ENCODE measurements at regions not wholly inside any gene's neighbourhood (a gene's known extent, or its start where the extent isn't known, plus 50 kb on each side); places are given as distances from the start of the nearest gene placed in this dataset.

DNA sequence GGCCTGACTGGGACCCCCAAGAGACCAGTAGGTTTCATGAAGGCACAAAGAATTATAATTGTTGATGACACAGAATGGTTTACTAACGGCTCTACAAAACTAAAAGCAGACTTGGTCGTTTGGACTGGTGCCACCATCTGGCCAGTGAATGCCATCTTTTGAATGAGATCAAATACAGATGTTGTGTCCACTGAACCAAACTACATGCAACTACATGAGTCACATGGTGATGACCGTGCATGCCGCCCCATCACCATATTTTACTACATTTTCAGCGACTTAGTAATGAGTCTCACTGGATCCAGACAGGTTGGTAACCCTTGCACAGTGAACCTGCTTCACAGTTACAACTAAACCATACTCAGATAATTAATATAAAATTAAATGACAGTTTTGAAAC, 803.3 kb downstream of the DIPK2A start:
- TF ChIP-seq, protein P1, sequence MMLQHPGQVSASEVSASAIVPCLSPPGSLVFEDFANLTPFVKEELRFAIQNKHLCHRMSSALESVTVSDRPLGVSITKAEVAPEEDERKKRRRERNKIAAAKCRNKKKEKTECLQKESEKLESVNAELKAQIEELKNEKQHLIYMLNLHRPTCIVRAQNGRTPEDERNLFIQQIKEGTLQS (IDR thresholded peaks at IDR 0.05), result no peak
- TF ChIP-seq, protein P2, sequence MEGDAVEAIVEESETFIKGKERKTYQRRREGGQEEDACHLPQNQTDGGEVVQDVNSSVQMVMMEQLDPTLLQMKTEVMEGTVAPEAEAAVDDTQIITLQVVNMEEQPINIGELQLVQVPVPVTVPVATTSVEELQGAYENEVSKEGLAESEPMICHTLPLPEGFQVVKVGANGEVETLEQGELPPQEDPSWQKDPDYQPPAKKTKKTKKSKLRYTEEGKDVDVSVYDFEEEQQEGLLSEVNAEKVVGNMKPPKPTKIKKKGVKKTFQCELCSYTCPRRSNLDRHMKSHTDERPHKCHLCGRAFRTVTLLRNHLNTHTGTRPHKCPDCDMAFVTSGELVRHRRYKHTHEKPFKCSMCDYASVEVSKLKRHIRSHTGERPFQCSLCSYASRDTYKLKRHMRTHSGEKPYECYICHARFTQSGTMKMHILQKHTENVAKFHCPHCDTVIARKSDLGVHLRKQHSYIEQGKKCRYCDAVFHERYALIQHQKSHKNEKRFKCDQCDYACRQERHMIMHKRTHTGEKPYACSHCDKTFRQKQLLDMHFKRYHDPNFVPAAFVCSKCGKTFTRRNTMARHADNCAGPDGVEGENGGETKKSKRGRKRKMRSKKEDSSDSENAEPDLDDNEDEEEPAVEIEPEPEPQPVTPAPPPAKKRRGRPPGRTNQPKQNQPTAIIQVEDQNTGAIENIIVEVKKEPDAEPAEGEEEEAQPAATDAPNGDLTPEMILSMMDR (IDR thresholded peaks at IDR 0.05; ENCODE audit: low read depth, low read length, missing input control), result no peak
- TF ChIP-seq TAF1 (conservative IDR thresholded peaks at IDR 0.05) (no peak), JUND (IDR thresholded peaks at IDR 0.05) (no peak)
- TF ChIP-seq, protein P3, sequence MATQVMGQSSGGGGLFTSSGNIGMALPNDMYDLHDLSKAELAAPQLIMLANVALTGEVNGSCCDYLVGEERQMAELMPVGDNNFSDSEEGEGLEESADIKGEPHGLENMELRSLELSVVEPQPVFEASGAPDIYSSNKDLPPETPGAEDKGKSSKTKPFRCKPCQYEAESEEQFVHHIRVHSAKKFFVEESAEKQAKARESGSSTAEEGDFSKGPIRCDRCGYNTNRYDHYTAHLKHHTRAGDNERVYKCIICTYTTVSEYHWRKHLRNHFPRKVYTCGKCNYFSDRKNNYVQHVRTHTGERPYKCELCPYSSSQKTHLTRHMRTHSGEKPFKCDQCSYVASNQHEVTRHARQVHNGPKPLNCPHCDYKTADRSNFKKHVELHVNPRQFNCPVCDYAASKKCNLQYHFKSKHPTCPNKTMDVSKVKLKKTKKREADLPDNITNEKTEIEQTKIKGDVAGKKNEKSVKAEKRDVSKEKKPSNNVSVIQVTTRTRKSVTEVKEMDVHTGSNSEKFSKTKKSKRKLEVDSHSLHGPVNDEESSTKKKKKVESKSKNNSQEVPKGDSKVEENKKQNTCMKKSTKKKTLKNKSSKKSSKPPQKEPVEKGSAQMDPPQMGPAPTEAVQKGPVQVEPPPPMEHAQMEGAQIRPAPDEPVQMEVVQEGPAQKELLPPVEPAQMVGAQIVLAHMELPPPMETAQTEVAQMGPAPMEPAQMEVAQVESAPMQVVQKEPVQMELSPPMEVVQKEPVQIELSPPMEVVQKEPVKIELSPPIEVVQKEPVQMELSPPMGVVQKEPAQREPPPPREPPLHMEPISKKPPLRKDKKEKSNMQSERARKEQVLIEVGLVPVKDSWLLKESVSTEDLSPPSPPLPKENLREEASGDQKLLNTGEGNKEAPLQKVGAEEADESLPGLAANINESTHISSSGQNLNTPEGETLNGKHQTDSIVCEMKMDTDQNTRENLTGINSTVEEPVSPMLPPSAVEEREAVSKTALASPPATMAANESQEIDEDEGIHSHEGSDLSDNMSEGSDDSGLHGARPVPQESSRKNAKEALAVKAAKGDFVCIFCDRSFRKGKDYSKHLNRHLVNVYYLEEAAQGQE (IDR thresholded peaks at IDR 0.05), result no peak
